Activated T-helper 1 cell treated with anti-CD3 and anti-CD28 coated beads, Interleukin-12 subunit alpha, Interleukin-12 subunit beta, Interleukin-2, Interleukin-4 antibody, amounts not matched to agents 30 ng/mL and 10 ng/mL and 1 ng/mL, durations not matched to agents 14 hours and 24 hours and 36 hours (primary cell): ENCODE measurements at regions not wholly inside any gene's neighbourhood (a gene's known extent, or its start where the extent isn't known, plus 50 kb on each side); places are given as distances from the start of the nearest gene placed in this dataset.
"Not testable (repeated sequence)": the region's sequence is repeated elsewhere in the genome, so short reads cannot be mapped to it uniquely, and the experiment has no call there.

ENCODE experiments used
- DNase-seq: peaks from one replicate; pipeline ENCODE4 v3.0.0; 2021; ENCODE audit warnings: low spot score
- H3K27ac Mint-ChIP-seq: one replicate; pipeline ENCODE4 v1.8.0; 2021; ENCODE audit warnings: mild to moderate bottlenecking, mixed read lengths
- H3K27me3 Mint-ChIP-seq: one replicate; pipeline ENCODE4 v1.8.0; 2022; ENCODE audit warnings: mild to moderate bottlenecking, moderate library complexity, mixed read lengths; ENCODE audit not compliant: insufficient read depth
- H3K36me3 Mint-ChIP-seq: one replicate; pipeline ENCODE4 v1.8.0; 2021; ENCODE audit warnings: low read depth, mixed read lengths
- H3K4me1 Mint-ChIP-seq: one replicate; pipeline ENCODE4 v1.8.0; 2021; ENCODE audit warnings: low read depth, mixed read lengths
- H3K4me3 Mint-ChIP-seq: one replicate; pipeline ENCODE4 v1.8.0; 2021; ENCODE audit warnings: mild to moderate bottlenecking, moderate library complexity, mixed read lengths
- H3K9me3 Mint-ChIP-seq: one replicate; pipeline ENCODE4 v1.8.0; 2021; ENCODE audit warnings: mixed read lengths
- intact Hi-C: fragments of 100-400 bp; cut with micrococcal nuclease; formaldehyde crosslinking; loops from one replicate; pipeline ENCODE4 v1.15.1; 2024

- H3K27me3 Mint-ChIP-seq = peaks cover 1% of the 10 kb centered on the region
- H3K4me3 Mint-ChIP-seq = no peak overlapping the region
- no peak overlapping the region for H3K27ac Mint-ChIP-seq
- no peak for DNase-seq
- H3K36me3 Mint-ChIP-seq = no peaks in the 10 kb centered on the region
- peaks cover 5% of the 10 kb centered on the region for H3K9me3 Mint-ChIP-seq
- intact Hi-C loops = no loop called here
- no peaks in the 10 kb centered on the region for H3K4me1 Mint-ChIP-seq
Measured at GRCh38 chr14:49106741-49107667, 479.2 kb downstream of the RPS29 start.

- intact Hi-C loops = no loop called here
- H3K27ac Mint-ChIP-seq = no peak overlapping the region
- DNase-seq = no peak
- H3K4me3 Mint-ChIP-seq = no peak overlapping the region
- H3K36me3 Mint-ChIP-seq = no peaks in the 10 kb centered on the region
- H3K27me3 Mint-ChIP-seq = peaks cover 1% of the 10 kb centered on the region
- H3K9me3 Mint-ChIP-seq = peaks cover 5% of the 10 kb centered on the region
- no peaks in the 10 kb centered on the region for H3K4me1 Mint-ChIP-seq
Measured at GRCh38 chr14:49105956-49106355, 480.2 kb downstream of the RPS29 start.

GRCh38 chr14:49105512-49105911 lies 480.7 kb downstream of the RPS29 start:
- intact Hi-C loops = no loop called here
- no peak for DNase-seq
- peaks cover 1% of the 10 kb centered on the region for H3K27me3 Mint-ChIP-seq
- no peaks in the 10 kb centered on the region for H3K4me1 Mint-ChIP-seq
- H3K27ac Mint-ChIP-seq = no peak overlapping the region
- H3K9me3 Mint-ChIP-seq = peaks cover 5% of the 10 kb centered on the region
- H3K36me3 Mint-ChIP-seq = no peaks in the 10 kb centered on the region
- no peak overlapping the region for H3K4me3 Mint-ChIP-seq

- intact Hi-C loops = no loop called here
- Mint-ChIP-seq H3K27me3 (no peaks in the 10 kb centered on the region), H3K4me3 (no peak overlapping the region), H3K36me3 (no peaks in the 10 kb centered on the region), H3K4me1 (no peaks in the 10 kb centered on the region), H3K9me3 (no peaks in the 10 kb centered on the region), H3K27ac (no peak overlapping the region)
- no peak for DNase-seq
Measured at GRCh38 chr14:49092345-49092744, 493.8 kb downstream of the RPS29 start.

- no peaks in the 10 kb centered on the region for H3K4me1 Mint-ChIP-seq
- H3K4me3 Mint-ChIP-seq = no peak overlapping the region
- intact Hi-C loops = no loop called here
- no peak for DNase-seq
- H3K27ac Mint-ChIP-seq = no peak overlapping the region
- no peaks in the 10 kb centered on the region for H3K36me3 Mint-ChIP-seq
- H3K9me3 Mint-ChIP-seq = no peaks in the 10 kb centered on the region
- no peaks in the 10 kb centered on the region for H3K27me3 Mint-ChIP-seq
Measured at GRCh38 chr14:49089107-49089506, 497.1 kb downstream of the RPS29 start.

GRCh38 chr14:49073292-49073691 lies 512.9 kb downstream of the RPS29 start:
- H3K27ac Mint-ChIP-seq, H3K4me1 Mint-ChIP-seq, H3K9me3 Mint-ChIP-seq, H3K4me3 Mint-ChIP-seq, intact Hi-C loops, DNase-seq, H3K36me3 Mint-ChIP-seq, H3K27me3 Mint-ChIP-seq: not testable (repeated sequence)

GRCh38 chr14:49058511-49058910 lies 527.7 kb downstream of the RPS29 start:
- H3K4me3 Mint-ChIP-seq = no peak overlapping the region
- DNase-seq = no peak
- H3K4me1 Mint-ChIP-seq = no peaks in the 10 kb centered on the region
- no peak overlapping the region for H3K27ac Mint-ChIP-seq
- H3K27me3 Mint-ChIP-seq = peaks cover 2% of the 10 kb centered on the region
- H3K9me3 Mint-ChIP-seq = no peaks in the 10 kb centered on the region
- no peaks in the 10 kb centered on the region for H3K36me3 Mint-ChIP-seq
- intact Hi-C loops = no loop called here

GRCh38 chr14:49057838-49058510 lies 528.2 kb downstream of the RPS29 start:
- intact Hi-C loops = no loop called here
- H3K4me3 Mint-ChIP-seq = no peak overlapping the region
- no peak overlapping the region for H3K27ac Mint-ChIP-seq
- no peaks in the 10 kb centered on the region for H3K36me3 Mint-ChIP-seq
- DNase-seq = no peak
- no peaks in the 10 kb centered on the region for H3K9me3 Mint-ChIP-seq
- H3K4me1 Mint-ChIP-seq = no peaks in the 10 kb centered on the region
- H3K27me3 Mint-ChIP-seq = peaks cover 2% of the 10 kb centered on the region

- Mint-ChIP-seq H3K4me1 (no peaks in the 10 kb centered on the region), H3K4me3 (no peak overlapping the region), H3K27me3 (no peaks in the 10 kb centered on the region), H3K9me3 (no peaks in the 10 kb centered on the region), H3K27ac (no peak overlapping the region), H3K36me3 (no peaks in the 10 kb centered on the region)
- no peak for DNase-seq
- intact Hi-C loops = no loop called here
Measured at GRCh38 chr14:49056021-49056420, 530.2 kb downstream of the RPS29 start.

- H3K9me3 Mint-ChIP-seq = no peaks in the 10 kb centered on the region
- no peak overlapping the region for H3K4me3 Mint-ChIP-seq
- no peak overlapping the region for H3K27ac Mint-ChIP-seq
- intact Hi-C loops = no loop called here
- DNase-seq = no peak
- no peaks in the 10 kb centered on the region for H3K36me3 Mint-ChIP-seq
- H3K4me1 Mint-ChIP-seq = no peaks in the 10 kb centered on the region
- no peaks in the 10 kb centered on the region for H3K27me3 Mint-ChIP-seq
Measured at GRCh38 chr14:49052521-49052920, 533.7 kb downstream of the RPS29 start.

- H3K27me3 Mint-ChIP-seq = no peaks in the 10 kb centered on the region
- no peaks in the 10 kb centered on the region for H3K36me3 Mint-ChIP-seq
- no peak overlapping the region for H3K4me3 Mint-ChIP-seq
- no peak for DNase-seq
- H3K4me1 Mint-ChIP-seq = no peaks in the 10 kb centered on the region
- no peak overlapping the region for H3K27ac Mint-ChIP-seq
- no peaks in the 10 kb centered on the region for H3K9me3 Mint-ChIP-seq
- intact Hi-C loops = no loop called here
Measured at GRCh38 chr14:49051328-49052060, 534.7 kb downstream of the RPS29 start.

GRCh38 chr14:49050822-49051221 lies 535.4 kb downstream of the RPS29 start:
- no peaks in the 10 kb centered on the region for H3K4me1 Mint-ChIP-seq
- H3K36me3 Mint-ChIP-seq = no peaks in the 10 kb centered on the region
- no peak overlapping the region for H3K27ac Mint-ChIP-seq
- H3K9me3 Mint-ChIP-seq = no peaks in the 10 kb centered on the region
- intact Hi-C loops = no loop called here
- no peaks in the 10 kb centered on the region for H3K27me3 Mint-ChIP-seq
- H3K4me3 Mint-ChIP-seq = no peak overlapping the region
- no peak for DNase-seq

GRCh38 chr14:49049711-49050110 lies 536.5 kb downstream of the RPS29 start:
- Mint-ChIP-seq H3K4me3 (no peak overlapping the region), H3K9me3 (no peaks in the 10 kb centered on the region), H3K27me3 (no peaks in the 10 kb centered on the region), H3K27ac (no peak overlapping the region), H3K36me3 (no peaks in the 10 kb centered on the region), H3K4me1 (no peaks in the 10 kb centered on the region)
- intact Hi-C loops = no loop called here
- no peak for DNase-seq
